C4-2B (cell line): ENCODE measurements at regions not wholly inside any gene's neighbourhood (a gene's known extent, or its start where the extent isn't known, plus 50 kb on each side); places are given as distances from the start of the nearest gene placed in this dataset.

ENCODE experiments used
- CTCF ChIP-seq: fragments of 450-650 bp; conservative IDR thresholded peaks from 2 replicates; pipeline ENCODE4 v1.5.1; 2017; ENCODE audit warnings: mild to moderate bottlenecking
- ZFX ChIP-seq: fragments of 450-650 bp; IDR thresholded peaks from 2 replicates; pipeline ENCODE4 v1.6.1; 2017

- TF ChIP-seq CTCF (no peak), ZFX (no peak)
Measured at GRCh38 chr6:126632271-126632670, 292.4 kb downstream of the CENPW start.
